Transverse colon (tissue), 4 donors: ENCODE measurements at regions not wholly inside any gene's neighbourhood (a gene's known extent, or its start where the extent isn't known, plus 50 kb on each side); places are given as distances from the start of the nearest gene placed in this dataset.

Source experiments
- CTCF ChIP-seq, 5 experiments: fragments of 200-600 bp in 3 of 5; fragments of 450-650 bp in 2 of 5; sonication (generic) in 3 of 5; IDR thresholded peaks; 1 replicate in 2 of 5; 2 replicates in 3 of 5; pipeline ENCODE4 v1.5.1; 2016 to 2017; ENCODE audit warnings: antibody characterized with exemption in 5 of 5, inconsistent platforms in 3 of 5, mild to moderate bottlenecking in 2 of 5, moderate library complexity in 1 of 5
- POLR2A ChIP-seq: fragments of 450-650 bp; IDR thresholded peaks from one replicate; pipeline ENCODE4 v1.6.1; 2016; ENCODE audit warnings: antibody characterized with exemption, mild to moderate bottlenecking, moderate library complexity
- POLR2AphosphoS5 ChIP-seq, 3 donors: sonication (generic); formaldehyde crosslinking; IDR thresholded peaks; one replicate each; pipeline ENCODE4 v1.6.1; 2016; ENCODE audit warnings: antibody characterized with exemption in 3 of 3

- TF ChIP-seq CTCF (IDR thresholded peaks at IDR 0.05) = no peak
- no peak for TF ChIP-seq POLR2A
- no peak for TF ChIP-seq POLR2AphosphoS5 (IDR thresholded peaks at IDR 0.05)
Measured at GRCh38 chr12:126843915-126844669, 1422.9 kb upstream of the TMEM132C start.
